Panc1 (cell line): ENCODE measurements at regions not wholly inside any gene's neighbourhood (a gene's known extent, or its start where the extent isn't known, plus 50 kb on each side); places are given as distances from the start of the nearest gene placed in this dataset.

Experiments
- ATAC-seq: fragments of 200-7000 bp; cut with Tn5 transposase; 2 replicates; pipeline ENCODE4 v1.9.1; 2020; ENCODE audit warnings: mild to moderate bottlenecking, moderate library complexity
- BruUV-seq: library from RNA; stranded (reverse); fragments of 400-500 nt; replicated peaks from 2 replicates; lab custom pipeline; 2021; lab: Mats Ljungman, UMichigan
- CTCF ChIA-PET: fragments of 300-600 bp; sonication (Branson Sonifier 250); formaldehyde crosslinking; loops from one replicate; lab custom pipeline; 2022; ENCODE audit warnings: antibody characterized with exemption; lab: Charles Lee
- POLR2A ChIA-PET: fragments of 300-600 bp; sonication (Branson Sonifier 250); formaldehyde crosslinking; loops from one replicate; lab custom pipeline; 2022; ENCODE audit warnings: antibody characterized with exemption; lab: Charles Lee
- DNase-seq: peaks from one replicate; pipeline ENCODE4 v3.0.0-alpha.2; 2010; ENCODE audit warnings: low read depth, low spot score
- H3K27ac ChIP-seq: 2 replicates; pipeline ENCODE4 v1.5.1; 2011; ENCODE audit warnings: mild to moderate bottlenecking, low read length, inconsistent platforms
- H3K27me3 ChIP-seq: fragments of 200-500 bp; sonication (Bioruptor generic); 2 replicates; pipeline ENCODE4 v1.6.0; 2014; ENCODE audit warnings: low read length, inconsistent platforms; ENCODE audit not compliant: control insufficient read depth, insufficient read depth
- H3K36me3 ChIP-seq: fragments of 200-500 bp; sonication (Bioruptor generic); 2 replicates; pipeline ENCODE4 v1.5.1; 2014; ENCODE audit warnings: inconsistent platforms, mild to moderate bottlenecking, low read length, moderate library complexity; ENCODE audit not compliant: control insufficient read depth, insufficient read depth
- H3K4me1 ChIP-seq: 2 replicates; pipeline ENCODE4 v1.5.1; 2011; ENCODE audit warnings: inconsistent platforms, mild to moderate bottlenecking, low read length, moderate library complexity; ENCODE audit not compliant: control insufficient read depth, insufficient read depth
- H3K4me3 ChIP-seq, 2 experiments: 2 replicates each; pipeline ENCODE4 v1.5.1; 2011 to 2012; ENCODE audit warnings: low read depth in 2 of 2, low read length in 2 of 2, mild to moderate bottlenecking in 2 of 2, inconsistent platforms in 1 of 2, moderate library complexity in 1 of 2
- H3K9me3 ChIP-seq: fragments of 200-500 bp; sonication (Bioruptor generic); 2 replicates; pipeline ENCODE4 v1.5.1; 2014; ENCODE audit warnings: low read depth, mild to moderate bottlenecking, inconsistent platforms, low read length, moderate library complexity; ENCODE audit not compliant: control insufficient read depth, insufficient read depth
- CTCF ChIP-seq: fragments of 450-650 bp; IDR thresholded peaks from 2 replicates; pipeline ENCODE4 v1.5.1; 2017; ENCODE audit warnings: mild to moderate bottlenecking
- POLR2AphosphoS5 ChIP-seq: IDR thresholded peaks from 2 replicates; pipeline ENCODE4 v1.6.1; 2012; ENCODE audit warnings: mild to moderate bottlenecking, low read depth, low read length, moderate library complexity
- SIN3A ChIP-seq: IDR thresholded peaks from 2 replicates; pipeline ENCODE4 v1.6.1; 2012; ENCODE audit warnings: low read depth, mild to moderate bottlenecking, low read length, moderate library complexity, borderline replicate concordance; ENCODE audit not compliant: insufficient read depth
- TCF7L2 ChIP-seq: IDR thresholded peaks from 2 replicates; pipeline ENCODE4 v1.6.1; 2011; ENCODE audit warnings: mild to moderate bottlenecking, low read depth, low read length, inconsistent platforms
- in situ Hi-C: cut with HindIII; loops from 2 replicates; pipeline ENCODE4 v1.10.0; 2016; ENCODE audit warnings: low sequenced_read_pairs, low pct_unique_long_range_greater_than_20kb
- intact Hi-C: fragments of 100-400 bp; cut with micrococcal nuclease; formaldehyde crosslinking; loops from one replicate; pipeline ENCODE4 v1.10.0; 2022; ENCODE audit not compliant: unreplicated experiment
- TF ChIP-seq, protein P1 (sequence below), 2 experiments: IDR thresholded peaks; 2 replicates each; pipeline ENCODE4 v1.6.1; 2011 to 2012; ENCODE audit warnings: low read depth in 2 of 2, control low read depth in 1 of 2, low read length in 1 of 2, mild to moderate bottlenecking in 1 of 2, moderate library complexity in 1 of 2; ENCODE audit not compliant: insufficient read depth in 1 of 2

DNA sequence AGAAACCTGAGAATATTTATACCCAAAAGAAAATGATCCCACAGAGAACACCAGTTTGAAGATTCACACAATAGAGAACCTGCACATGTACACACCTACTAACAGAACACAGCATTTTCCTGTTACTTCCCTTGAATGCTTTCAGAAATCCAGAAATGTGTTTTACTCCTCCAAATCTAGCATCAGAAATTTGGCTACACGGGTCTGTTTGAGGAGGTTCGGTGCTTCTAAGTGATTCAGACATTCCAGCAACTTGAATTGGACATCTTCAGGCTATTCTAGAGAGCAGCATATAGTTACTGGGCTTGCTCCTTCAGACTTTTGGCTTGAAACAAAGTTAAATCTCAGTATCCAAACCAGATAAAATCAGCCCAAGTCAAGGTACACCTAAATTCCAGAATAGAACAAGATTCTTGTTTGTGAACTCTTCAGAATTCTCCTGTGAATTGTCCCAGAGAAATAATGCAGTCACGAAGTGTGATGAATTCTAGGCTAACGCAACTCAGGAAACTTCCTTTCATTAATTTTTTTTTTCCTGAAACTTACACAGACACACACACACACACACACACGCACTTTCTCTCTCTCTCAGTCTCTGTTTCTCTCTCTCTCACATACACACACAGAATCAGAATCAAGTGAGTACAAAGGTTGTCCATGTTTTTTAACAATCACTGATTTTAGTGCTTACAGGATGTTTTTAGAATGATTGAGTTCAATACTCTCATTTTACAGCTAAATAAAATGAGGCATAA is 278.4 kb upstream of the SNX7 start:
- Histone ChIP-seq H3K27me3 (no peaks in the 10 kb centered on the region), H3K27ac (no peak overlapping the region), H3K9me3 (no peaks in the 10 kb centered on the region), H3K4me3 (no peak overlapping the region), H3K36me3 (no peaks in the 10 kb centered on the region), H3K4me1 (no peaks in the 10 kb centered on the region)
- ChIA-PET CTCF (no interaction called here), POLR2A (no interaction called here)
- no peak for TF ChIP-seq CTCF
- TF ChIP-seq TCF7L2: no peak
- no peak for TF ChIP-seq POLR2AphosphoS5
- TF ChIP-seq, protein P1, sequence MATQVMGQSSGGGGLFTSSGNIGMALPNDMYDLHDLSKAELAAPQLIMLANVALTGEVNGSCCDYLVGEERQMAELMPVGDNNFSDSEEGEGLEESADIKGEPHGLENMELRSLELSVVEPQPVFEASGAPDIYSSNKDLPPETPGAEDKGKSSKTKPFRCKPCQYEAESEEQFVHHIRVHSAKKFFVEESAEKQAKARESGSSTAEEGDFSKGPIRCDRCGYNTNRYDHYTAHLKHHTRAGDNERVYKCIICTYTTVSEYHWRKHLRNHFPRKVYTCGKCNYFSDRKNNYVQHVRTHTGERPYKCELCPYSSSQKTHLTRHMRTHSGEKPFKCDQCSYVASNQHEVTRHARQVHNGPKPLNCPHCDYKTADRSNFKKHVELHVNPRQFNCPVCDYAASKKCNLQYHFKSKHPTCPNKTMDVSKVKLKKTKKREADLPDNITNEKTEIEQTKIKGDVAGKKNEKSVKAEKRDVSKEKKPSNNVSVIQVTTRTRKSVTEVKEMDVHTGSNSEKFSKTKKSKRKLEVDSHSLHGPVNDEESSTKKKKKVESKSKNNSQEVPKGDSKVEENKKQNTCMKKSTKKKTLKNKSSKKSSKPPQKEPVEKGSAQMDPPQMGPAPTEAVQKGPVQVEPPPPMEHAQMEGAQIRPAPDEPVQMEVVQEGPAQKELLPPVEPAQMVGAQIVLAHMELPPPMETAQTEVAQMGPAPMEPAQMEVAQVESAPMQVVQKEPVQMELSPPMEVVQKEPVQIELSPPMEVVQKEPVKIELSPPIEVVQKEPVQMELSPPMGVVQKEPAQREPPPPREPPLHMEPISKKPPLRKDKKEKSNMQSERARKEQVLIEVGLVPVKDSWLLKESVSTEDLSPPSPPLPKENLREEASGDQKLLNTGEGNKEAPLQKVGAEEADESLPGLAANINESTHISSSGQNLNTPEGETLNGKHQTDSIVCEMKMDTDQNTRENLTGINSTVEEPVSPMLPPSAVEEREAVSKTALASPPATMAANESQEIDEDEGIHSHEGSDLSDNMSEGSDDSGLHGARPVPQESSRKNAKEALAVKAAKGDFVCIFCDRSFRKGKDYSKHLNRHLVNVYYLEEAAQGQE (IDR thresholded peaks at IDR 0.05; ENCODE audit: insufficient read depth in 1 of 2, low read depth in 2 of 2, low read length in 1 of 2): no peak
- TF ChIP-seq SIN3A: no peak
- ATAC-seq (no peak), DNase-seq (no peak)
- BruUV-seq: no TSS peak
- intact Hi-C loops (no loop called here), in situ Hi-C loops (no loop called here)

GRCh38 chr1:98382586-98382985 is 278.9 kb upstream of the SNX7 start:
- Histone ChIP-seq H3K4me1 (no peaks in the 10 kb centered on the region), H3K4me3 (no peak overlapping the region), H3K36me3 (no peaks in the 10 kb centered on the region), H3K9me3 (no peaks in the 10 kb centered on the region), H3K27me3 (no peaks in the 10 kb centered on the region), H3K27ac (no peak overlapping the region)
- no peak for ATAC-seq
- BruUV-seq: no TSS peak
- ChIA-PET CTCF (no interaction called here), POLR2A (no interaction called here)
- intact Hi-C loops (no loop called here), in situ Hi-C loops (no loop called here)
- DNase-seq: no peak
- TF ChIP-seq SIN3A (no peak), POLR2AphosphoS5 (no peak), TCF7L2 (no peak), CTCF (no peak)
- TF ChIP-seq, protein P1 (IDR thresholded peaks at IDR 0.05; ENCODE audit: insufficient read depth in 1 of 2, low read depth in 2 of 2, low read length in 1 of 2): no peak
